Fibroblast of skin of left quadriceps (primary cell): ENCODE measurements at regions not wholly inside any gene's neighbourhood (a gene's known extent, or its start where the extent isn't known, plus 50 kb on each side); places are given as distances from the start of the nearest gene placed in this dataset.

Experiments
- DNase-seq, 2 experiments: peaks; one replicate each; pipeline ENCODE4 v3.0.0-alpha.2; 2013; ENCODE audit warnings: low read depth in 2 of 2

DNA sequence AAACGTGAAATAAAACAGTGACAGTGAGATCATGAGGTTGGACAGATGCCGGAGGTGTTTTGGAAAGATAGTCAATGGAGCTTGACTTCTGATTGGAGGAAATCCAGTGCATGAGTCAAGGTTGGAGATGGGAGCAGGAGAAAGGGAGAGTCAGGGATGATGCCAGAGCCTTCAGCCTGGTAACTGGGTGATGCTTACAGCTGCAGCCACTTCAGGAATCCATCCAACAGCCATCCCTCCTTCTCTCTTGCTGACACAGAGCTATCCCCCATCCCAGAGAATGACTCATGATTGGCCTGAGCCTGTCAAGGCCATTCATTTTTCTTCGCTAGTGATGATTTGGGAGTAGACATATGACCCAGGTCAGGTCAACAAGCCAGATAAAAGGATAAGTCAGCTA lies 112.8 kb downstream of the SAMD5 start:
- DNase-seq, result peak; percentile 42 to 50

DNA sequence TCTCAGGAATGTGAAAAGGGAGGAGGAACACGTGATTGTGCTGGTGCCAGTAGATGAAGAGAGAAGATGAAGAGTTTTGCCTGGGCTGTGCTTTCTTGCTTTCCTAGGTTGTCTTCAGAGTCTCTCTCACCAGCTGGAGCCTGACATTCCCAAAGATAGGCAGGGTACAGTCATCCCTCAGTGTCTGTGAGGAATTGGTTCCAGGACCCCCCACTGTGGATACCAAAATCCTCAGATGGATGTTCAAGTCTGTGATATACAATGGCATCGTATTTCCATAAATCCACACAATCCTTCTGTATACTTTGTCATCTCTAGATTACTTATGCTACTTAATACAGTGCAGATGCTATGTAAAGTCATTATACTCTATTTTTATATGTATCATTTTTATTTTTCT lies 113.5 kb downstream of the SAMD5 start:
- DNase-seq, result no peak

DNA sequence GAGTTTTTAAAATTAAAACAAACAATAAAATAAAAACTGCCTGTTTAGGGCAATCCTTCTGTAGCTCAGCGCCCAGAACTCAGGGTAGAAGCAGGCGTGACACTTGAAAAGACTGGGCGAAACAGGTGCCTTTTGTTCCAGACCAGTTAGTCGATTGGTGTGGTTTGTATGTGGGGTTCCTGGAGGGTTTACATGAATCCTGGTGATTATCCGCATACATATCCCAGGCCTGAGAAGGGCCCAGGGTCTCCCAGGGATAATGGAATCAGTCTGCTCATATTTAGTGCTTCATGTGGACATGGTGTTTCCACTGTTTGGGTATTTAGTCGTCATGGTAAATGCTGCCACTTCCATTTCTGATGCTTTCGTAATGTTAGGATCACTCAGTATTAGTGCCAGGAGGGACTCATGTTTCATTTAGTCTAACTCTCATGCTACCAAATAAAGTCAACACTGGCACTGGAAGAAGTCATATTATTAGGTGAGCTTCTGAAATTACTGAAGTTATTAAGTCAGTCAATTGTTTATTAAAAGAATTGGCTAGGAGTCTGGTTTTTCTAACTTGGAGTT lies 116.5 kb downstream of the SAMD5 start:
- DNase-seq, result no peak

DNA sequence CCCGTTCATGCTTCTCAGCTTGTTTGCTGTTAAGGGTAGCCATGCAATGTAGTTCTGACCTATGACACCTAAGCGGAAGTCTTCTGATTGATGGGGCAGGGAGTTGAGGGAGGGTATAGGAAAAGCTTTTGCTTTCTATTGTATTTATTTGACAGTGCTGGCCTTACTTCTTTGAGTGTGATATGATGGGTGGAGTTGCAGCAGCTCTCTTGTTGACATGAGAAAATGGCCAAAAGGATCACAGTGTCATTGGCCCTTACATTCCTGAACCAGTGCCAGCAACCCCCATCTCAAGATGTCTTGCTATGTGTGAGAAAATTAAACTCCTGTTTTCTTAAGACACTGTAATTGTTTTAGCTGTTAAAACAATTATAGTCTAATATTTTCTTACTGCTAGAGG lies 117.5 kb downstream of the SAMD5 start:
- no peak for DNase-seq

DNA sequence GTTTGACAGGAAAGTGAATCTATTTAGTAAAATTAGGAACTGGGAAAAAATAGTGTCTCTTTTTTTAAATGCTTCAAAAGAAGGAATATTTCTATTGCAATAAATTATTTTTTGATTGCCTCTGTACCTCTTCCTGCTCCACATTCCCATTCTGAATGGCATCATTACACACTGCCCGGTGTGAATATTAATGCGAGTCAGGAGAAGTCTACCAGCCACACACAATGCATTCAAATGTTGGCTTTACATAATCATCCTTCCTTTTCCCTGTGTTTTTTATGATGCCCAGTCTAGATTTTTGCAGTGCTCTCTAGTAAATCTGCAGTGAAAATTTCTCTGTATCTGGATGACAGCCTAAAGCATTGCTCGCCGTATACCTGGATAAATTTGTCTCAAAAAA lies 118.9 kb downstream of the SAMD5 start:
- DNase-seq, result no peak

DNA sequence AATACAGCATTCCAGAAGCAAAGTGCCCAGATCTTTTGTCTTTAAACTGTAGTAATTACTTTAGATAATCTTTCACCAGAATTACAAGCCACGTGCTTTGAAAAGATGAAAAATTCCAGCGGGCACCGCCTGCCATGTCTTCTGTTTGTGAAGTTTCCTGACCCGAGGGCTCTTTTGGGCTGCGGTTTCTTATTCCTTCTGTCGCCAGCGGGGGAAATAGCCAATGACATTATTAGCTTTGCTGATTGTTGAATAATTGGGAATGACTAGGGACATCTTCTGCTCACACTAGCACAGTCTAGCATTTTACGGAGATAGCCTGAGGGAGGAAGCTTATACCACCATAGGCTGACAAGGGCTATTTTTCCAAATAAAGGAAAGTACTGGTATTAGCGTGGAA lies 124.7 kb downstream of the SAMD5 start:
- DNase-seq, result no peak

DNA sequence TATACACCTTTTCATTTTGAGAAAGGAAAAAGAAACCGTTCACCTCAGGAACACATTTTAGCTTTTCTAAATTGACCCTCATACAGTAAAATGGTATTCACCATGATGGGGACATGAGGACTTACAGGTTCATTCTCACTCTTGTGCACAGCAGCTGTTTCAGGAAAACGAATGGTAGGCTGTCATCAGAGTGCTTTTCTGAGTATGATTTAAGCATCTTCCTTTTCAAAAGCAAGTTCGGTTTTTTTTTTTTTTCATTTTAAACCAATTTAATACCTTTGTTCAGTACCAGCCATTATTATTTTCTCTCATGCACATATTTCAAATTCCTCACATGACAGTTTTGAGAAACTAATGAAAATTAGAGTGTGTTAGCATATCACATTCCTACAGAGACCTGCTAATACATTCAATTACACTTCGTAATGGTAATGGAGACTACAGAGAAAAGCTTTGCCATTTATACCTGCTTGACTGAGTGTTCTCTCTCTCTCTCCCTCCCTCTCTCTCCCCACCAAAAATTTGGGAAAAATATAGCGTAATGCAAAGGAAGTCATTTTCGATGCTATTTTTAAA lies 129.2 kb downstream of the SAMD5 start:
- no peak for DNase-seq

DNA sequence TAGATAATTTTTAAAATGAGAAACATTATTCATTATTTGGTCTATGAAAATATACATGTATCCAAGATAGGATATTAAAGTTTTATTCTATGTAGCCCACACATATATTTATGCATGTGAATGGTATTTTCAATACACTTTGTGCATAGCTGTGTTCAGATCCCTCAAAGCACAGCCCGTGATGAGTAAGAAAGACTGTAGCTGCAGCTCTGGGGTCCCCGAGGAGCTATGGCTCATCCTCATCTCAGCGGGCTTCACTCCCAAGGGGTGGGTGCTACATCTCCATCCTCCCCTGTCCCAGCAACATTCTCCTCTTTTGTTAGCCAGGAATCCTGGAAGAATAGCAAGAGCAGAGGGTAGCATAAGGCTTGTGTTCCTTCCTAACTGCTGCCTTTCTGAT lies 130.8 kb downstream of the SAMD5 start:
- DNase-seq, result no peak

DNA sequence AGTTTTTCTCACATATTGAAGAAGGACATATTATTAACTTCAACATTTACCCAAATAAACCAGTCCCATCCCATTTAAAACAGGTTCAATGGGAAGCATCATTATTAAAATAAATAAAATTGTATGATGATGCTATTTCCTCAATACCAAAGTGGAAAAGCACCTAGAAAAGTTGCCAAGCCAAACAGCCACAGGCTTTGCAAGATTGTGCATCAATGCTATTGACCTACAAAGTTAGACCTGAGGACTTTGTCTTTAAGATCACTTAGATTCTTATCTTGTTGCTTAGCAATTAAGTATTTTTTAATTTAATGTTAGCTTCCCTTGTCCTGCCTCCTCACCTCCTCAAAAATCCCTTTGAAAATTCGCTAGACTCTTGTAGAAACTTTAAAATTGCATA lies 132.1 kb downstream of the SAMD5 start:
- DNase-seq, result no peak

DNA sequence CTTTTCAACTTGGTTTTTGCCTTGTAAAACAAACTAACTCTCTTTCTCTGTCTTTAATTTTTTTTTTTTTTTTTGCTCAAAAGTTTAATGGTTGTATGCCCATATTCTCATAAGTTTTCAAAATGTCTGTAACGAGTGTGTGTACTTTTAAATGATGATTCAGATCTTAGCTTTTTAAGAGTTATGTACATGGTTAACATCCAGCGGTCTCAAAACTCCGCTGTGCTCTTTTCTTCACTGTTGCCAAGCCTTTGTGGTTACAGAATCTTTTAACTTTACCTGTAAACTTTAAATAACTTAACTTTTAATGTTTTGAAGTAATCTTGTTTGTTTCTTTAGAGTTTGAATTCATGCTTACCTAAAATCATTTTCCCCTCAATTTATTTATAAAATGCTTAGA lies 133.0 kb downstream of the SAMD5 start:
- DNase-seq, result no peak

DNA sequence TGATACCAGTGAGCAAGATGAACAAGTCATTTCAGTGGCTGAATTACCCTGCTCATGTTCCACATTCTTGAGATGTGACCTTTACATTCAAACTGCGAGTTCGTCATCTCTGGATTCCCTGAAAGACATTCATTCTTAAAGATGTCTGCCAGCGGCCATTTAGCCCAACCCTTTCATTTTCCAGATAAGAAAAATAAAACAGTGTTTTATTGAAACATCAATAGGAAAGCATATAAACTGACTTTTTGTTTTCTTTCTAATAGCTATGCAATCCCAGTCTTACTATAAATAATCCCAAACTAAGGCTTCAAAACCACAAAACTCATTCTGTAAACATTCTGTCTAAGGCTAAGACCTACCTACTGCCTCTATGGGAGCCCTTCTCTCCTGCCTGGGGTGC lies 134.0 kb downstream of the SAMD5 start:
- DNase-seq, result no peak

DNA sequence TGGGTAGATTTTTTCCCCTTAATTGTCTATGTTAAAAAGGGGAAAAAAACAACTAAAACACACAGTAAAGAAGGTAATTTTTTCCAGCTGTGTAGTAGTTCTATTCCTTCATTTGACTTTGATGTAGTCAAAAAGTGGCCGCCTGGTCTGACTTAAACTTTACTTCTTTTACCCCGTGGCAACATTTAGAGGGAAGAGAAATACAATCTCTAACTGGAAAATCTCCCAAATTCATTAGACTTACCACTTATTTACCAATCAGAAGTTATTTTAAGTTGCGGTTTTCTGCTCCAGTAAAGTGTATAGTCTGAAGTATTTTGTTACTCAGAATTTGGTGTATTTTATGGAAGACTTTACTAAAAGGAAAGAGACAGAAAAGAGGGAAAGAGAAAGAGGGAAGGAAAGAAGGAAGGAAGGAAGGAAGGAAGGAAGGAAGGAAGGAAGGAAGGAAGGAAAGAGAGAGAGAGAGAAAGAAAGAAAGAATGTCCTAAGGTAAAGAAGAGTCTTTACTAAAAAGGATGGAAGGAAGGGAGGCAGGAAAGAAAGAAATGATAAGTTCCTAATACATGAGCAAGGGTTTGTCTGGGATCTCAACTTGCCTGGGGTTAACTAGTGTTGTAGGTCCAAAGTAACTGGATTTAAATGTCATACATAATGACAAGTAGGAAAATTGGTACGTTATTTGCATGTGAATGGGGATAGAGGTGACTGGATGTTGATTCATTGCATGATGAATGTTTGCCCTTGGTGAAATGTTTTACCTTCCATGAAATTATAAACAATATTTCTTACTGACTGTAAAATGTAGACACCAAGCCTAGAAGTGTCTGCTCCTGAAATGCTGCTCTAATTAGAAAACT lies 135.1 kb downstream of the SAMD5 start:
- no peak for DNase-seq

DNA sequence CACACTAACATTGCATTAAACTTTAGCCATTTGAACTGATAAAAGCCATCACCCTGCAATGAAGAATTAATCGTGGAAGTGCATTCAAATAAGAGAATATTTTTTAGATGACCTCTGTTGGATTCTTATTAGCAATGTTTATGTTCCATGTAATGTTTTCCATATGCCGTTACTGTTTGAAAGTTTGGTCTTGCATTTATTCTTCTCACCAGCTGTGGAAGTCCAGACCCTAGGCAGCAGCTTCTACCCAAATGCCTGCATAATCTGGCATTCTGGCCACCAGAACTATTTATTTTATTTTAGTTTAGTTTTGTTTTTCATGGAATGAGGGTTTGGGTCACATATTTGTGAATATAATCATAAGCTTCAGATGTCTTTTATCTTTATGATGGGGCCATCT lies 140.4 kb downstream of the SAMD5 start:
- DNase-seq, result peak; percentile 47 to 55

DNA sequence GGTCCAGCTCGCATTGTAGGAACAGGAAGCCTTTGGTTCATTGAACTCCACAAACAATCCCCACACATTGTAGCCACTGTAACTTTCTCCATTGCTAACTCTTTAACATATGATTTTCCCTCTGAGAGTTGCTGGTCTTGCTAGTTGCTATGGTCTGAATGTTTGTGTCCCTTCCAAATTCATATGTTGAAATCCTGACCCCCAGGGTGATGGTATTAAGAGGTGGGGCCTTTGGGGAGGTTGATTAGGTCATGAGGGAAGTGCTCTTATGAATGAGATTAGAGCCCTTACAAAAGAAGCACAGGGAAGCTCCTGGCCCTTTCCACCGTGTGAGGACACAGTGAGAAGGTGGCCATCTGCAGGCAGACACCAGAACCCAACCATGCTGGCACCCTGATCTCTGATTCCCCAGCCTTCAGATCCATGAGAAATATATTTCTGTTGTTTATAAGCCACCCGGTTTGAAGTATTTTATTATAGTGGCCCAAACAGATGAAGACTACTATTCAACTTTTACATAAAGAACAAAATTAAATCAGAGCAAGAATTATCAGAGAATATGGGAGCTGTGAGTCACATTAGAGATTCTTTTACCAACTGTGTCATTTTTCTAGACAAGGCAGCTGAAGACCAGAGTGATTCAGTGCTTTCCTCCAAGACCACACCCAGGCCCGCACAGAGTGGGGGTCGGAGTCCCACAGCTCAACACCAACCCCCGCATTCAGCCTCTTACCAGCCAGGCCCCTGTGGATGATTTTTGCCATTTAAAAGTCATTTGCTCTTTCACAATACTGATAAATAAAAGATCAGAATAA lies 143.0 kb downstream of the SAMD5 start:
- no peak for DNase-seq

DNA sequence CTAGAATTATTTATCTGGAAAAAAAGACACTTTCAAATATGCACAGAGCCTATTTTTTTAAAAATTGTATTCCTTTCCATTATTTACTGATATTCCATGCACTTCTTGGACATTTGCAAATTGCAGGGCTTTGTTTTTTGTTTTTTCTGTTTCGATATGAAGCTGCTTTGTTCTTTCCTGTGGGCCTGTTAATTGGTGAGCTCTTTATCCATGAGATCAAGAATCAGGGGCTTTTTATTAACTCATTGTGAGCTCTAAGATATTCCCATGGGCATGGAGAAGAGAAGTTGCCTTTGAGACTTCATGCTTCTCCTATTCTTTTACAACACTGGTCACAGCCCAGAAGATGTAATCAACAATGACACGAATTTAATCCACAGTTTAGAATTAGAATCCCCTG lies 145.1 kb downstream of the SAMD5 start:
- no peak for DNase-seq

DNA sequence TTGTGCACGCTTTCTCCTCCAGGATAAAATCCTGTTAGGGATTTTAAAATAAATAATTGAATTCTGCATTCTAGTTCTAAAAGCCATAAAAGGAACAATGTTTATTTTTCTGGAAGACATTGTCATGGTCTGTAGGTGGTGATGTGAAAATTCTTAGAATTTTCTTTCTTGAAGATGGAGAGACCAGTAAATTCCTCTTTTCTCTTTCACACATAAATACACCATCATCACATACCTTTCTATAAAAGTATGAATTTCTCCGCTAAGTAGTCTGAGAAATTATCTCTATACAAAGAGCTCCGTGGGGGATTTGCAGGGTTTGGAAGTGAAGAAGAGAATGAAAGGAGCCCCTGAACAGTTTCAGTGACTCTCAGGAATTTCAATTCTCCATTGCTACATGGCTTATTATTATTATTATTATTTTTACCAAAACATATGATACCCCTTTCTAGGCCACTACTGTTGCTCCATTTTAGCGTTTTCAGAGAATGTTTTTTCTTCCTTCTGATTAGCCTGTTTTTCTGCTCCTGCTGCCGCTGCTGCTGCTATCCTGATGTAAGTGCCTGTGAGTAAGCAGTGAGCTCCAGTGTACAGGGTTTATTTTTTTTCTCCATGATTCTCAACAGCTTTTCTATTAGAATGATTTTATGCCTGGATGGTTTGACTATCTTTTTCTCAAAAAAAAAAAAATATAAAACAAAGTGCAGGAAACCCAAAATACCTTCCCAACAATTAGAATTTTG lies 145.8 kb downstream of the SAMD5 start:
- DNase-seq, result no peak

DNA sequence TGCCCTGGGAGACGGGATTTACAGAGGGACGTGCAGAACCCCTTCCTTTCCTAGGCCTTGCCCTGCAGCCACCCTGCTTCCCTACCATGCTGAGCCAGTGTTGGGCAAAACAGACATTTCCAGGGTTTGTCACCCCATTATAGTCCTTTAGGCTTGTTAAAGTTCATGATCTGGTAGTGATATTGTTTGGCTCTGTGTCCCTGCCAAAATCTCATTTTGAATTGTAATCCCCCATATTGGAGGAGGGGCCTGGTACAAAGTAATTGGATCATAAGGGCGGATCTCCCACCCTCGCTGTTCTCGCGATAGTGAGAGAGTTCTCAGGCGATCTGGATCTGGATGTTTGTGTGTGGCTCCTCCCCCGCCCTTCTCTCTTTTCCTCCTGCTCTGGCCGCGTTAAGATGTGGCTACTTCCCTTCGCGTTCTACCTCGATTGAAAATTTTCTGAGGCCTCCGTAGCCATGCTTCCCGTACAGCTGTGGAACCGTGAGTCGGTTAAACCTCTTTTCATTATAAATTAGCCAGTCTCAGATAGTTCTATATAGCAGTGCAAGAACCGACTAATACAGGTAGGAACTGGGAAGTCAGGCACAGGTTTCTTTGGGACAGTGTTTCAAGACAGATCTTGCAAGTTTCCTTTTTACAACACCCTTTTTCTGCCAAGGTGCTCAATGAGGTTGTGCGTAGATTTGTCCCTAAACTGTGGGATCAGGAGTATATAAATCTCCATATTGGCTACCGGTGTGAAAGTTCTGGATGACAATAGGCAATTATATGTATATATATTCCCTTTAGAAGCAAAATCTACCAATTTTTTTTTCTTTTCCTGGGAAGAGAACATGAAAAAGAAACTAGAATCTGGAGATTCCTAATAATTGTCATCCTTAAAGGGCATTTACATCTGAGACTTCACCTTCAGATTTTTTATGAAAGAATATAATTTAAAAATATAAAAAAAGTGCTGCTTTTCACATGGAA lies 152.1 kb downstream of the SAMD5 start:
- no peak for DNase-seq

DNA sequence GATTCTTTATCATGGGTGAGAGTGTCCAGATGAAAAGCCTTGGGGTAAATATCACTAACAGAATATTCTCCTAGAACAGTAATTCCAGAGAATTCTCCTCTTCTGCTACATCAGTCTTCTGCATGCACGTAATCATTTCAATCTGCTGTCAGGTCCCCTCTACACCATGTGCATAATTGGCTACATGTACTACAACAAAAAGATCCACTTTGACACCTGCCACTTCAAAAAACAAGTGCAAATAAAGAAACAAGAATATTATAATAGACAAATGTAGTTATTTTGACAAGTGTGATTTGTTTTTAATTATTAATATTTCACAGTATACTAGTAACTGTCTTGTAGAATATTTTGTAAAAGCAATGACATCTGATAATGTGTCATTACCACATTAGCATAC lies 154.2 kb downstream of the SAMD5 start:
- no peak for DNase-seq

DNA sequence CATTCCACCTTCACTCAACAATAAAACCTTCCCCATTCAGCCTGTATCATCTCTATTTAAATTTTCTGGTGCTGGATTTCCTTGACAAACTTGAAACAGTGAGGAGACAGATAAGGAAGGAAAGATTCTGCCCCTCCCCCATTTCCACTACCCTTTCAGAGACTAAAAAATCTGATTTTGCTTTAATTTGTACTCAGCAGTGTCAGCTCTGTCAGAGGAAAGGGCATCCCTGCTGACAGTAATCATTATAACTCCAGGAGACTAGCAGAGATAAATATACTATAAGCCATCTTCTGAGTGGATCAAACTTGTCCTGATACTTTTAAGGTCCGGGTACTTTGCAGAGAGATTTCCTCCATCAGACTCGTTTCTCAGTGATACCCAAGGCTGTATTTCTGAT lies 155.6 kb downstream of the SAMD5 start:
- no peak for DNase-seq

DNA sequence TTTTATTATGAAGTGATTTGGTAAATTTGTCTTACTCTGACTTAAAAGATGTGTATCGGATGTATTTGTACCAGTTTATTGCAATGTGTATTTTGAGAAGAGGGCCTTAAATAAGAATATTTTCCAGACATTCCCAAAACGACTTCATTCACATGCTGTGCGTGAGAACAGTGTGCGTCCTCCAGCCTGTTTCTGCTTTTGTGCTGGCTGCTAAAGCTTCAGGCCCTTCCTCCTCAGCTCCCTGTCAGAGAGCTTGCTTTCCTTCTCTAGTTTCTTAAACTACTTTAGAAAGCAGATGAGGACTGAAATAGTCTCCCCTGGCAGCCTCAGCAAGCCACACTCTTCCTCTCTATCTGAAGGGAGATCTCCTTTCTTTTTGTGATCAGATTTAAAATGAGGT lies 157.8 kb downstream of the SAMD5 start:
- DNase-seq, result no peak

DNA sequence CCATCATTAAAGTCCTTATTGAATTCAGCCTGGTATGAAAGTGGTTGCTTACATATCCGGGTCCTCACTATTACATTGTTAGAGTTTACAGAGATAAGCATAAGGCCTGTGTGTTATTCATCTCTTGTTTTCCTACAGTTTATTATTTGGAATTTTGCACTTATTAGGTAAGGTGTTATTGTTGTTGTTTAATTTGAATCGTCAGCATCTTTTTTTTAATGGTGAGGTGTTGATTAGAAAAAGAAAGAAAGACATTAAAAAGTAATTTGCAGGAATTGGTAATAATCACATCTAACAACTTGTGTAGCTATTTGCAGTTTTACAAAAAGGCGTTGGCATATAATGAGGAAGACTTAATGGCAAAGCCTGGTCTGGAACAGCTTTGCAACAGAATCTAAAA lies 158.6 kb downstream of the SAMD5 start:
- no peak for DNase-seq
